HG03139 (cell line): ENCODE measurements at regions not wholly inside any gene's neighbourhood (a gene's known extent, or its start where the extent isn't known, plus 50 kb on each side); places are given as distances from the start of the nearest gene placed in this dataset.

ENCODE experiments used
- ATAC-seq: cut with Tn5 transposase; IDR thresholded peaks from one replicate; pipeline ENCODE4 v1.9.1; 2021; ENCODE audit not compliant: unreplicated experiment

DNA sequence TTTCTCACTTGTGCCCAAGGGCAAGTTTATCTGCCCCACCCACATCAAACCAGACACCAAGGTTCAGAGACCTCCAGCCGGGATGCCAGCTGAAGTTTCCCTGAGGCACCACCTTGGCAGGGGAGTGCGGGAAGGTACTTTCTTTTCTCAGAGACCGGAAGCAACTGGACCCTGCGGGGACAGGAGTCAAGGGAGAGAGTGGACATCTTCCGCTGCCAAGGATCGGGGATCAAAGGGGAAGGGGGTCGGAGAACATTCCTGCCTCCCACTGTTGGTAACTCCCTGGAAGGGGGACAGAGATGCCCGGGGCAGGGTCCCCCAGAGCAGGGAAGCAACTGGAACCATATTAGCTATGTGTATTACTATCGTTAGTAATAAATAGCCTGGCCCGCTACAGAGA is 161.8 kb downstream of the DICER1 start:
- no peak for ATAC-seq

DNA sequence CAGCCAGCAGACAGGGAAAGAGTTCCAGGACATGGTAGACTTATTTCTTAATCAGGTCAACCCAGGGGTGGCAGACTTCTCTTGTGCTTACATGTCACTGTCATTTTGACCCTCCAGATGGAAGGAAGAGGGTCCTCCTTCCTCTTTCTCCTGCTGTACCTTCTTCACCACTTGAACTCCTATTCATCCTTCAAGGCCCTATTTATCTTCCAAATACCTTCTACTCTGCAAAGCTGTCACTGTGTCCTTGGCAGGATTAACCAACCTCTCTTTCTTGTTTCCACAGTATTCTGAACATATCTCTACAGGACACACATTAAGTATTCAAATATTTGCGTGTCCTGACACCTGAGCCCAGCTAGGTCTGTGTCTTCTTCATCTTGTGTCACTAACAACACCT is 163.1 kb downstream of the DICER1 start:
- ATAC-seq, result no peak

DNA sequence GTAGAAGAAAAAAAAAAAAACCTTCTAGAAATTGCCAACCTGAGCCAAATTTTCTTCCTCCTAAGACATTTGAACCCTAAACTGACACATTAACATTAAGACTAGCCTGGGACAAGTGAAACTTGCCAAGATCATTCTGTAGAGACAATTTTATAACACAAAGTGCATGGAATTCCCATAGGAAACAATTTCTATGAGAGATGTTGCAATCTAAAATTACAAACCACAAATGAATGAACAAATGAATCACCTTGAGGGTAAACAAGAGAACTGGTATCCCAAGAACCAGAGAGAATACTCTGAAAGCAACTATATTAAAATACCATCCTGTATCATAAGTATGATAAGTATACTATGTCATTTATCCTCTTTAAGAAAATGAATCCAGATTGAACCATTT is 165.3 kb downstream of the DICER1 start:
- ATAC-seq, result no peak

DNA sequence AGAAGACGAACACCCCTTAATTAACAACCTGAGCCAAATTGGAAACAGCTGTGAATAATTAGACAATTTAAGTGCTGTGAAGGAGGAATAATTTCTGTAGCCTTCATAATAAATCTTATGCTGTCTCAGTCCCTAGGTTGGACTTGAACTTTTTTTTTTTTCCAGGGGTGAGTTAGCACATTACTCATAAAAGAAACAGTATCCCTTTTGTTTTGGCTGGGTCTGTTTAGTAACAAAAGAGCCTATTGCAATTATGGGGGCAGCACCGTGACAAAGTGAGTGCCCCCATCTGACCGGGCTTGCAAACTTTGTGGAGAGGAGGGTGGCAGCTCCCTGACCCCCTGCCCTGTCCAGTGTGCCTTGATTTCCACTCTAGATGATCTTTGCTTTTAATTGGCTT is 167.4 kb downstream of the DICER1 start:
- ATAC-seq, result no peak

- no peak for ATAC-seq
Measured at GRCh38 chr14:94989417-94989816, 167.9 kb downstream of the DICER1 start.

DNA sequence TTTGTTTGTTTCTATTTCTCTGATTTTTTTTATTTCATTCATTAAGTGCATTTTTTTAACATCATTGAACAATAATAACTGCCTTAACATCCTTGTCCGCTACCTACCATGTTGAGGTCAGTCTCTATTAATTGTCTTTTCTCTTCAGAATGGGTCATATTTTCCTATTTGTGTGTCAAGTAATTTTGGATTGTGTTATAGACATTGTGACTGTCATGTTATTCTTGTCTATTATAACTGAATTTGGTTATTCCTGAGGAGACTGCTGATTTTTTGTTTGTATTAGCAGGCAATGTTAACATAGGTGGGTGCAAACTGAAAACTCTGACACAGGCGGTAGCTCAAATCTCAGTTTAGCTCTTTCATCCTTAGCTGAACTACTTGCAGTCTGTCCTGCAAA is 169.9 kb downstream of the DICER1 start:
- ATAC-seq, result no peak

DNA sequence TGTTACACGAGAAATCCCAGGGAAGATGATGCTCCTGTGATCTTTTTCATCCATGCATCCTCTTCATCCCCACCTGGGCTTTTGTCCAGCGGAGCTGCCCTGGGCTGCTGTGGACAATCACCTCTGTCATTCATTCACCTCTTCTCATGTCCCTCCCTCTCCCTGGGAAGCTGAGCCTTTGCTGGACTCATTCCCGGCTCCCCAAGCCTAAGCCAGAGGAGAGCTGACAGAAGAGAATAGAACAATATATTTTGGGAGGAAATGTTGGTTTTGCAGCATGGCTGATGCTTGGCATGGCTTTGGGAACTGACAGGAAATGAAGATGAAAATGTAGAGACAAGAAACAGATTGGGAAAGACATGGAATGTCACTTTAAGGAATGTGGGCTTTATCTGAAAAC is 177.4 kb downstream of the DICER1 start:
- no peak for ATAC-seq

GRCh38 chr14:94977016-94977415 is 180.3 kb downstream of the DICER1 start:
- no peak for ATAC-seq

- no peak for ATAC-seq
Measured at GRCh38 chr14:94975366-94975765, 182.0 kb downstream of the DICER1 start.

DNA sequence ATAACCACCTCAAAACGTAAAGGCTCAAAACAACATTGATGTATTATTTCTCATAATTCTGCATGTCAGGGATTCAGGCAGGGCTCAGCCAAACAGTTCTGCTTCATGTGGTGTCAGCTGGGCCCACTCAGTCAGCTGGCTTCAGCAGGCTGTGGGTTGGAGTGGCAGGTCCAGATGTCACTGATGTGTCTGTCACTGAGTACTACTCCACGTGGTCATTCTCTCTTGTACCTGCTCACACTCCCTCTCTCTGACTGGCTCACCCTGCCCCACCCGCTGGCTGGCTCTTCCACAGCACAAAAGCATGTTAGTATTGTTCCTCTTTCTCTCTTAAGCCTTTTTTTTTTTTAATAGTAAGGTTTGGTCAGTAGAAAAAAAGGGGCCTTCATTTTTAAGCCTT is 182.4 kb downstream of the DICER1 start:
- ATAC-seq, result no peak

GRCh38 chr14:94974422-94974821 is 182.9 kb downstream of the DICER1 start:
- ATAC-seq, result no peak

DNA sequence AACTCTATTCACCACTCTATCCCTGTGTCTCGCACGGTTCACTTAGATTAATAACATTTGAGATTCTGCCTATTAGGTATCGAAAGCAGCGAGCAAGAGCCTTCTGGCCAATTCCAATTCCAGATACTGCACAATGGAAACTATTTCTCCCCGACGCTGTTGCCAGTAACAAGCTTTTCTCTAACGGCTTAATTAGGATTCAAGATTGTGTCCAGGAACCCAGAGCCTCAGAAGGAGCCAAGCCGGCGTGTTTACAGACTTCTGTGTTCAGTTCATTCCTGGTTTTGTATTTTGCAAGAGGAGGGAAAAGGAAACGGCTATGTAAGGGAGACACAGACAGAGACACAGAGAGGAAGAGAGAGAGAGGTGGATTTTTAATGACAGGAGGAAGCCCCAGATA is 185.6 kb downstream of the DICER1 start:
- ATAC-seq, result no peak

- ATAC-seq, result no peak
Measured at GRCh38 chr14:94970941-94971730, 186.2 kb downstream of the DICER1 start.

DNA sequence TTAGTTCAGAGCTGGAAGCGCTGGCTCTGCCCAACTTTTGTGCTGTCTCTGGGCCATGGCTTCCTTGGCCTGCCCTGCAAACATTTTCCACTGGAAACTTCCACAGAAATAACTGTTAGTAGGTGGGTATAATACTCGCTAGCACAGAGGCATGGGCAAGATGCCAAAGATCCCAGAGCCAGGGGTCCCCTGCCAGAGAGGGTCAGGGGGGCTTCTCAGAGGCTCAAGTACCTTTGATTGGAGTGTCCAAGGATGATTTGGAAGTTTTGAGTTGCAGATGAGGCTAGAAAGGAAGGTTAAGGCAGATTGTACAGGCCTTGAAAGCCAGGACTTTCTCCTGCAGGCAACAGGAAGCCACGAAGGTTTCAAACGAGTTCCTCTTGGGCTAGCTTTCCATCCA is 187.6 kb downstream of the DICER1 start:
- no peak for ATAC-seq

DNA sequence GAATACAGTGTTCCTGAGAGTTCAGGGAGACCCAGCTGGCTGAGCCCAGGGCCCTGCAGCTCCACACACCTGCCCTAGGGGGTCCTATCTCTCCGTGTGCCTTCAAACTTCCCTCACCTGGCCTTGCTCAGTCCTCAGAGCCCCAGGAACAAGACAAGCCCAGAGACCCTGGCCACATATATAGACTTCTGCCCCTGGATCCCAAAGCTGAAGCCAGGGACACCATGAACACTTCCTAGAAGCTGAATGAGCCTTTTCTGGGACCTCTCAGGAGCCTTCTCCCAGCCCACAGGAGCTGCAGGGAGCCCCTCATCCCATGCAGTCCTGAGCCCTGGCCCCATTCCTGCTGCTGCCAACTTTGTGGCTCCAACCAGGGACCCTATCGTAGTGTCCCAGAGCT is 190.5 kb downstream of the DICER1 start:
- no peak for ATAC-seq

DNA sequence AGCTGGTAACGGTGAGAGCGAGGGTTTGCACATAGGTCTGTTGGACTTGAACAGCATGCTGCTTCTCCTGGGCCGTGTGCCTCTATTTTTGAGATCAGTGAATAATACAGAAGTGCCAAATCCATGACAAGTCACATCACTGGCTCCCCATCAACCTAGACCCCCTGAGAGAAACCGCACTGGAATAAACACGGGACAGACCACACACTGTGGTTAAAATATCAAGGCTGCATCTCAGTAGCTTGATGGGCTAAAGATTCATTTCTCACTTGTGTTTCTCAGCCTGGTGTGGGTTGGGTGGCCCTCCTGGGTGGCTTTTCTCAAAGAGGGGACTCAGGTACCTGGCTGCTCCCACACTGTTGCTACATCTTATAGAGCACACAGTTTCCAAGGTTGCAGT is 191.0 kb downstream of the DICER1 start:
- ATAC-seq, result no peak

GRCh38 chr14:94965551-94966313 is 191.6 kb downstream of the DICER1 start:
- ATAC-seq, result no peak

DNA sequence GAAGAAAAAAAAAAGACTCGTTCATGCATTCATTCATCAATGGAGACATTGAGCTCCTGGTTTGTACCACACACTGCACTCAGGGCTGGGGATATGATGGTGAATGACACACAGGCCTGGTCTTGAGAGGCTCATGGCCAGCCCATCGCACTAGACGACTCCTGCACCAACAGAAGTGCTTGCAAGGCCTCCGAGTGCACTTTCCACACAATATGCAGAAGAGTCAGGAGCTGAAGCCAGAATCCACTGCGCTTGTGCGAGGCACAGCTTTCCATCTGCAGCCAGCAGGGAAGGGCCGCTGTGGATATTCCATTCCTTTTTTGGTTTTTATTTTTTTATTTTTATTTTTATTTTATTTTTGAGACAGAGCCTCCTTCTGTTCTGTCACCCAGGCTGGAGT is 192.4 kb downstream of the DICER1 start:
- no peak for ATAC-seq

GRCh38 chr14:94964181-94964580 is 193.1 kb downstream of the DICER1 start:
- ATAC-seq, result no peak

GRCh38 chr14:94963051-94963450 is 193.1 kb upstream of the GSC start:
- ATAC-seq, result no peak

- ATAC-seq, result no peak
Measured at GRCh38 chr14:94962166-94962575, 192.3 kb upstream of the GSC start.

DNA sequence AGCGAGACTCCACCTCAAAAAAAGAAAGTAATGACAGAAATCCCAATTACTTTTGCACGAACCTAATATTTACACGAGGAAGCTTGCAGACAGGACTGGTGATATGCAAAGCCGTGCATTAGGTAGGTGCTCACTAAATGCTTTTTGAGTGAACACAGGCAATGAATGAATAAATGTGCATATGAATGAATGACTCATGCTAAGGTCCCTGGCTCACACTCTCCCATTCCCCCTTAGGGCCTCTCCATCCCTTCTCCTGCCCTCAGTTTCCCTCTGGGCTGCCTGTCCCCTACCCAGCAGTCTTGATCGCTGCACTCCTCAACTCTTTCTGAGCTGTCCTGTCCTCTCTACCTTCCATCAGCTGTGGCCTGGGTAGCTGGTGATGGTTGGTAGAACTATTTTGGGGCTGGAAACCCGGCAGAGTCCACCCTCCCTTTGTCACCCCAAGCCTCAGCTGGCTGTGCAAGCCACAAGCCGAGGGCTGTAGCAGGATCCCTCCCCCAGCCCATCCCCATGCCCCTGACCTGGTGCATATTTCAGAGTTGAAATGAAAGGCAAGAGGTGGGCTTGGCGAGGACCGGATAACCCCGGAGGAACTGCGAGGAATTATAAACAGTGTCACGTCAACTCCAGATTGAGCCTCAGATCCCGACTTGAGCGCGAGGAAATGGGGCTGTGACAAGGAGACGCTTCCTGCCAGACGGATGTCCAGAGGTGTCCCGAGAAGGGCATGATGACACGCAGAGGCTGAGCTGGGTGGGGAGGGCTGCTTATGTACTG is 191.7 kb upstream of the GSC start:
- ATAC-seq, result no peak
